Thyroid gland (tissue), 4 donors: ENCODE measurements at regions not wholly inside any gene's neighbourhood (a gene's known extent, or its start where the extent isn't known, plus 50 kb on each side); places are given as distances from the start of the nearest gene placed in this dataset.
"Not testable (repeated sequence)": the region's sequence is repeated elsewhere in the genome, so short reads cannot be mapped to it uniquely, and the experiment has no call there.

Source experiments
- CTCF ChIP-seq, 6 experiments: fragments of 200-600 bp in 3 of 6; fragments of 450-650 bp in 3 of 6; sonication (generic) in 3 of 6; IDR thresholded peaks; one replicate each; pipeline ENCODE4 v1.5.1; 2016 to 2019; ENCODE audit warnings: antibody characterized with exemption in 6 of 6, mild to moderate bottlenecking in 2 of 6, inconsistent platforms in 1 of 6, moderate library complexity in 1 of 6
- POLR2A ChIP-seq, 2 donors: fragments of 450-650 bp; IDR thresholded peaks; one replicate each; pipeline ENCODE4 v1.6.1; 2017; ENCODE audit warnings: antibody characterized with exemption in 2 of 2, mild to moderate bottlenecking in 2 of 2, moderate library complexity in 1 of 2

GRCh38 chr9:41354978-41355377, 165.9 kb upstream of the ZNG1F start:
- not testable (repeated sequence) for TF ChIP-seq CTCF, POLR2A (IDR thresholded peaks at IDR 0.05)
